GM18505 (cell line): ENCODE measurements at regions not wholly inside any gene's neighbourhood (a gene's known extent, or its start where the extent isn't known, plus 50 kb on each side); places are given as distances from the start of the nearest gene placed in this dataset.

Experiments used
- ATAC-seq: cut with Tn5 transposase; IDR thresholded peaks from one replicate; pipeline ENCODE4 v1.9.1; 2021; ENCODE audit not compliant: unreplicated experiment
- POLR2A ChIP-seq: IDR thresholded peaks from 4 replicates; pipeline ENCODE4 v1.6.1; 2011; ENCODE audit warnings: borderline replicate concordance; ENCODE audit not compliant: insufficient read depth, insufficient read length; ENCODE audit errors: extremely low read depth

DNA sequence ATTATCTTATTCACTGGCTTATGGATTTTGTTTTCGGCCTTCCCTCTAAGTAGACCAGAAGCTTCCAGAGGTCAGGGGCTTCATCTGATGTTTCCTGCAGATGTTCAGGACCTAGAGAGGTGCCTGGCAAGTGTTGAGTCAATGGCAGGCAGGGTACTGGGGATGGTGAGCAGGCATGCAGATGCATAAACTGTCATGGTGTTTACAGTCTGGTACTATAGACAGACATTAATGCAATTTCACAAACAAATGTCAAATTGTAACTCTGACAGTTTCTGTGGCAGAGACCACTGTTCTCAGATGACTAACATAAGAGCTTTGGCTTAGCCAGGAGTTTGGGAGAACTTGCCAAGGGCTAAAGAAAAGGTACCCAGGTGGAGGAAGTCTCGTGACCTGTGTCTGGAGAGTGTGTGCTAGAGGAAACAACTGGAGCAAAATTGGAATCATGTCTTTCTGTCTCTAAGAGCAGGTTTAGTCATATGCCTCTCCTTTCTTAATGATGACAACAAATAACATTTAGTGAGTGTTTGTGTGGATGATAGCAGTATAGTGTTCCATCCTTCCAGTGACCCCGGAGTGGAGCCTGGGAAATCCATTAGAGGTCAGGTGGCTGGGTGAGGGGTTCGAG is 53.7 kb upstream of the TRAK1 start:
- TF ChIP-seq POLR2A = no peak
- no peak for ATAC-seq

GRCh38 chr3:42036483-42036823 is 54.7 kb upstream of the TRAK1 start:
- peak; percentile 46 for ATAC-seq

GRCh38 chr3:42035816-42036482 is 55.2 kb upstream of the TRAK1 start:
- no peak for TF ChIP-seq POLR2A
- ATAC-seq = no peak

More at GRCh38 chr3:42036483-42036823, 54.7 kb upstream of the TRAK1 start:
- TF ChIP-seq POLR2A = no peak

DNA sequence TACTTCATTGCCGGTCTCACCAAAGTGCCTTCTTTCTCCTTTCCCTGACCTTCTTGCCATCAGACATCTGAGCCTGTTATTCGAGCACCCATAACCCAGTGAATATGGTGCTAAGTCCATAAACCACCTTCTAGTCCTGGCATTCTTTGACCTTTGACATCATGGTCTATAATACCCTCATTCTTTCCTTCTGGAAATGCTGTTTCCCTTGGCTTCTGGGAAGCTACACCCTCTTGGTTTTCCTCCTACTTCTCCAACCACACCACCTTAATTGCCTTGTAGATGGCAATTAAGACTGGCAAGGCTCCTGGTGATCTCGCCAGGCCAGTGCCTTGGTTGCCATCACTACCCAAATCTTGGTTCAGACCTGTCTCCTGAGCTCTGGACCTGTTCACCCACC is 56.1 kb upstream of the TRAK1 start:
- ATAC-seq = no peak
- no peak for TF ChIP-seq POLR2A

GRCh38 chr3:42033741-42034140 is 57.4 kb upstream of the TRAK1 start:
- ATAC-seq = no peak
- no peak for TF ChIP-seq POLR2A

DNA sequence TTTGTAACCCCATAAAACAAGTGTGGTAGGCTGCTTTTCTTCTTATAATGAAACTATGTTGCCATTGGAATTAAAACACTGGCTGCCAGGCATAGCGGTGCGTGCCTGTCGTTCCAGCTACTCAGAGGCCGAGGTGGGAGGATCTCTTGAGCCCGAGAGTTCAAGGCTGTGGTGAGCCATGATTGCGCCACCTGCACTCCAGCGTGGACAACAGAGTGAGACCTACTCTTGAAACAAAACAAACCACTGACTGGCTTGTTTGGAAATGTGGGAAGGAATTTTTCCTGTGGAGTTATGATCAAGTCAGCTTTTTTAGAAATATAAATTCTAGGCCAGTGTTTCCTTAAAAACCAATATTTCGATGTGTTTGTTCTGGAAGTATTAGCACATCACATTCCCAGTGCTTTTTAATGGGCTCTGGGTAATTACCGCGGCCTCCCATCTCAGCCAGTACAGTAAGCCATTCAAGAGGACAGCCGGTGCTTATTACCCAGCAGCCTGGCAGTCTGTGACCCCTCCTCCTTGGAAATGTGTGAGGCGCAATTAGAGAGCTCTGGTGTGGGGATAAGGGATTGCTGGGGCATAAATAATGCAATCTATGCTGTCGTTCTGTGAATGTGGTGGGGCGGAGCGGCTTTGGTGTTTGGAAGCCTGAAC is 58.3 kb upstream of the TRAK1 start:
- no peak for TF ChIP-seq POLR2A
- ATAC-seq = no peak

- no peak for TF ChIP-seq POLR2A
- no peak for ATAC-seq
Measured at GRCh38 chr3:42031808-42032480, 59.2 kb upstream of the TRAK1 start.

- ATAC-seq = no peak
- no peak for TF ChIP-seq POLR2A
Measured at GRCh38 chr3:42028474-42028873, 62.7 kb upstream of the TRAK1 start.

GRCh38 chr3:42027571-42027970 is 63.6 kb upstream of the TRAK1 start:
- no peak for ATAC-seq
- no peak for TF ChIP-seq POLR2A

DNA sequence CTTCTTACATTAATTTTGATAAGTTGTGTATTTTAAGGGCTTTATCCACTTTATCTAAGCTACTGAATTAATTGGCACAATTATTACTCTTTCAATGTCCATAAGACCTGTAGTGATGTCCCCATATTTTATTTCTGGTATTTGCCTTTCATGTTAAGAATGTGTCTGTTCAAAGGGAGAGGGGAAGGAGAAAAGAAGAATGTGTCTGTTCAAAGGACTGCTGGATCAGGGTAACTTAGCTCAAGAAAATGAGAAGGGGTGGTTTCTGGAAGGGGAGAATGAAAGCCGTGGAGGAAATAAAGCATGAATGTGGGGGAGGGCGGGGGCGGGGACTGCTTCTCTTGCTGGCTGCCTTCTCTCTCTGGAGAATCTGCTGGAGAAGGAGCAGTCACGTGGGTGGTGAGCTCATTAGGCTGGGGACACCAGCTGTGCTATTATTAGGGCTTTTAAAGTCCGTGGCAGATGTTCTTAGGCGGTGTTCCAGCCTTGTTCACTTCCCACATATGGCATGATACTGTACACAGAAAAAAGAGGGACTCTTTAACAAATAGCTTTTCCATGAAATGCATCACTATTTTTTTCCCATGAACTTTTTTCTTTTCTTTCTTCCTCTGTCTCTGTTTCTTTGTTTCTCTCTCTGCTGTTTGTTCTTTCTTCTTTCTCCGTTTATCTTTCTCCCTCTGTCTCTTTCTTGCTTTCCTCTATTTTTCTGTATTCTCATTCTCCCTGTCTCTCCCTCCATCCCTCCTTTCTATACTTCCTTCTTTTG is 63.7 kb upstream of the ULK4 start:
- ATAC-seq = no peak
- TF ChIP-seq POLR2A = no peak

GRCh38 chr3:42024591-42025351 is 62.9 kb upstream of the ULK4 start:
- no peak for ATAC-seq

DNA sequence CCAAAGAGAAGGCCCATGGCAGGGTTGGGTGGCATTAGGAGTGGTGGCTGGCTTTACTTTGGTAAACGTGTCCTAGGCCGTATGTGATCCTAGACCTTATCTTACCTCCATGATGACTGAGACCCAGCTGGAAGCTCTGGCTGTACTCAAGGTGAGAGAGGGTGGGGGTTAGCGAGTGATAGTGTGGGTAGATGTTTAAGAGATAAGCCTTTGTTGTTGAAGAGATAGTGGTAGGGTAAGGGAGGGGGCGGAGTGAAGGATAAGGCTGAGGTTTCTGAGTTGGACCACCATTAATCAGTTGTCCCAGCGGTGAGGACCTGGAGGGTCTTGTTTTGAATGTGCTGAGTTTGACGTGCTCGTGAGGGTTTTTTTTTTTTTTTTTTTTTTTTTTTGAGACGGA is 61.5 kb upstream of the ULK4 start:
- no peak for TF ChIP-seq POLR2A
- ATAC-seq = no peak

More at GRCh38 chr3:42024591-42025351, 62.9 kb upstream of the ULK4 start:
- no peak for TF ChIP-seq POLR2A
